HS-5 (cell line): ENCODE measurements at regions not wholly inside any gene's neighbourhood (a gene's known extent, or its start where the extent isn't known, plus 50 kb on each side); places are given as distances from the start of the nearest gene placed in this dataset.

Experiments used
- DNase-seq: peaks from one replicate; pipeline ENCODE4 v3.0.0-alpha.2; 2012; ENCODE audit warnings: low read depth

DNA sequence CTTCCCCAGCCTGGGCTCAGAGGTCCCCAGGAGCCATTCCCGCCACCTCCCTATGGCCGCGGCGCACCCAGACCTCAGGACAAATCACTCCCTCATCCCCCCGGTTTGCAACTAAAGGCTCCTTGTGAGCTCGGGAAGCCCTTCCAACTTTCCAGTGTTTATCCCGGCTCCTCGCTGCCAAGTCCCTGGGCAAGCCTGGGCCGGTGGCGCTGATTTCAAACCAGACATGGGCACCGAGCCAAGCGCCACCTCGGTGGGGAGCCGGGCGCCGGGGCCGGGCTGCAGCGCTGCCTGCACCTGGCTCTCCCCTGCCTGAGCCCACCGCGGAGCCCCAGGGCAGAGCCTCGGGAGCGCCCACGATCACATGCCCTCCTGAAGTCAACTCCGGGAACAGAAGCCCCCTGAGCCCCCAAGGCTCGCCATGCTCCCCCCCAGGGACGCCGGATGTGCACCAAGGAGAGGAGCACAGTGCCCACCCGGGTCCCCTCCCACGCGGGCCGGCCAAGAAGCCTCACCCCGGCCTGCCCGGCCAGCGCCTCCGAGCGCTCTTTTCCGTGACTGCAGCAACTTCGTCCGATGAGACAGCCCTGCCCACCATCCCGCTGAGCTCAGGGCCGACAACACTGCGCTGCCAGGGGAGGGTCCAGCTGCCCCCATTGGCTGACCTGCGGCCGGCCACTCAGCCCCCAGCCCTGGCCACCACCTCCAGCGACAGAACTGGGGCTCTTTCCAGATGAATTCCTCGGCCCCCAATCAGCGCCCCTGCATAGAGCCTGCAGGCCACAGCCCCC is 50.0 kb downstream of the NCOR2 start:
- no peak for DNase-seq

GRCh38 chr12:124516850-124517249 is 50.6 kb downstream of the NCOR2 start:
- no peak for DNase-seq

- no peak for DNase-seq
Measured at GRCh38 chr12:124515981-124516380, 51.4 kb downstream of the NCOR2 start.

DNA sequence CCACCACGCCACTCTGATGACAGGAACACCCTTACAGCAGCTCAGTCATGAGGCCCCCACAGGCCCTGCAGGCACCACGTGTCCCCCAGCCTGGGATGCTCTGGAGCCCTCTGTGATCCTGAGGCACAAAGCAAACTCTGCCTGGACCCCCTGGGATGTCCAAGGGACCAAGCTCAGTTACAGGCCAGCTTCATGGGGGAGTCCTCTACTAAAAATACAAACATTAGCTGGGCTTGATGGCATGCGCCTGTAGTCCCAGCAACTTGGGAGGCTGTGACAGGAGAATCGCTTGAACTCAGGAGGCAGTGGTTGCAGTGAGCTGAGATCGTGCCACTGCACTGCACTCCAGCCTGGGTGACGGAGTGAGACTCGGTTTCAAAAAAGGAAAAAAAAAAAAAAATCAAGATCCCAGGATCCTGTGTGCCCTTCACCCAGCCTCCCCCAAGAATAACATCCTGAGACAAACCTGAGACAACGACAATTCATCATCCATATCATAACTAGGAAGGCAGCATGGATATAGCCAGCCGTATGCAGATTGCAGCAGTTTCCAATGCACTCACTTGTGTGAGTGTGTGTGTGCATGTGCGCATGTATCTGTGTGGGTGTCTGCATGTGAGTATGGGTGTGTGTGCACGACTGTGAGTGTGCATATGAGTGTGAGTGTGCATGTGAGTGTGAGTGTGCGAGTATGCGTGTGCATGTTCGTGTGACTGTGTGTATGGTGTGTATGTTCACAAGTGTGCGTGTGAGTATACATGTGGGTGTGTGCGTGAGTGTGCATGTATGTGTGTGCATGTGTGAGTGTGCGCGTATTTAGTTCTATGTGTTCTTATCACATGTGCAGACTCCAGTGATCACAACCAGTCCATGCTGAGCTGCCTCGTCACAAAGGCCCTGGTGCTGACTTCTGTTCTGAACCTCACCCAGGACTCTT is 52.1 kb downstream of the NCOR2 start:
- DNase-seq: no peak

DNA sequence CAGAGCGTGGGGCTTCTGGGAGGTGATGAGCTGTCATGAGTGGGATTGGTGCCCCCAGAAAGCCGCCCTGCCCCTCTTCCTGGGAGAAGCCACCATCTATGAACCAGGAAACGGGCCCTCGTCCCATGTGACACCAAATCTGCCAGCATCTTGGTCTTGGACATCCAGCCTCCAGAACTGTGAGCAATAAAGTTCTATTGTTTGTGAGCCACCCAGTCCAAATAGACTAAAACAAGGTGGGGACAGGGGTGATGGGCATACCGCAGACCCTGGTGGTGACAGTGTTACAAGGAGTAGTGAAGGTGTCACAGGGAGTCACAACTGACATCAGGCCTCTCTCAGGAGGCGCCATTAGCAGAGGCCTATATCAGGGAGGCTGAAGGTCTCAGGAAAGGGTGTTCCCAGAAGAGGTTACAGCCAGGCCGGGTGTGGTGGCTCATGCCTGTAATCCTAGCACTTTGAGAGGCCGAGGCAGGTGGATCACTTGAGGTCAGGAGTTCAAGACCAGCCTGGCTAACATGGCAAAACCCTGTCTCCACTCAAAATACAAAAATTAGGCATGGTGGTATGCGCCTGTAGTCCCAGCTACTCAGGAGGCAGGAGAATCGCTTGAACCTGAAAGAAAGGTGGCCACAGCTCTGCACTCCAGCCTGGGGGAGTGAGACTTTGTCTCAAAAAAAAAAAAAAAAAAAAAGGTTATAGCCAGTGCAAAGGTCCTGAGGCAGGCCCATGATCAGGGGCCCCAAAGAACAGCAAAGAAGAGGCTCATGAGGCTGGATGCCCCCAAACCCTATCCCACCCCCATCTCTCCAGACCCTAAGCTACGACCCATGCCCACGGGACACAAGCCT is 53.0 kb downstream of the NCOR2 start:
- DNase-seq: no peak

DNA sequence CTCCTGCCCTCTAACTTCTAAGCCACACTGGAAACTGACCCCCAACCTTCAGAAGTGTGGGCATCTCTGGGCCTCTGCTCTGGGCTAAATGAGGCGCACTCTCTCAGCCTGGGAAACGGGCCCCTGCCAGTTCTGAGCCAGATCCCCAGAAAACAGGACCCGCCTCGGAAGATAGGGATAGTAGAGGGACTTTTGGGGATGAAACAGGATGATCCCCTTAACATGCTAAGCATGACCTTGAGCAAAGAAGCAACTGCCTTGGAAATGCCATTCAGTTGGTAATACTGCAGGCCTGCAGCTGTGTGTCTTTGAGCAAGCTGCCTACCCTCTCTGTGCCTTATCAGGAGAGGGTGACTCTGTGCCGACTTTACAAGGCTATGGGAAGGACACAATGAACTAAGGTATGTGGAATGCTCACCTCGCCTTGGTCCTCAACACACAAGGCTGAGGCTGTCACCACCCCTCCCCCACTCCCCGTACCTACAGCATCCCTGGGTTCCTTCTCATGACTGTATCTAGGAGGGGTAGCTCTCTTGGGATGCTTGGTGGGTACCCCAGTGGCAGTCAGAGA is 54.0 kb downstream of the NCOR2 start:
- no peak for DNase-seq

DNA sequence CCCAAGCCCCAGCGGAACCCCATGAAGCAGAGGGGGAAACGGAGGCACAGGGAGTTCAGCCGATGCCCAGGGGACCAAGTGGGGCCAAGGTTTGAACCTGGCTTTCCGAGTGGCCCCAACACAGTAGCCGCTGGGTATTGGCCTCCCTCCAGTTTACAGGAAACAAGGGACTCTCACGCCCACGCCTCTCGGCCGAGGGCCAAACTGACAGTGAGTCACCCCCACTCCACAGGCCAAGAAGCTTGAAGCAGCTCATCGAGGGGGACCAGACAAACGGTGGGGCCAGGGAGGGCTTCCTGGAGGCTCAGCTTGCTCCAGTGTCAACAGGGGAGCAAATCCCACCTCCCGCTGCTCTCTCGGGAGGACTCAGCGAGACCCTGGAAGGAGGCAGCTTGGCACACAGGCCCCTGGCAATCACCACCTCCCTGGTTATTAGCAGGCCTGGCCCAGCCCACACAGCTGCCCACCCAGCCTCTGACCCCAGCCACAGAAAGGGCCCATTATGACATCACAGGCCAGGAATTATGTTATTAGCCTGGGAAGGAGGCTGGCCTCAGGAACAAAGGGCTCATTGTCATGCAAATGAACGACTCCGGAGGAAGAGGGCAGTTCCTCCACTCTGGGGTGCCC is 54.6 kb downstream of the NCOR2 start:
- DNase-seq: peak; percentile 80

- no peak for DNase-seq
Measured at GRCh38 chr12:124511259-124511985, 56.0 kb downstream of the NCOR2 start.

- no peak for DNase-seq
Measured at GRCh38 chr12:124510301-124510970, 57.0 kb downstream of the NCOR2 start.

DNA sequence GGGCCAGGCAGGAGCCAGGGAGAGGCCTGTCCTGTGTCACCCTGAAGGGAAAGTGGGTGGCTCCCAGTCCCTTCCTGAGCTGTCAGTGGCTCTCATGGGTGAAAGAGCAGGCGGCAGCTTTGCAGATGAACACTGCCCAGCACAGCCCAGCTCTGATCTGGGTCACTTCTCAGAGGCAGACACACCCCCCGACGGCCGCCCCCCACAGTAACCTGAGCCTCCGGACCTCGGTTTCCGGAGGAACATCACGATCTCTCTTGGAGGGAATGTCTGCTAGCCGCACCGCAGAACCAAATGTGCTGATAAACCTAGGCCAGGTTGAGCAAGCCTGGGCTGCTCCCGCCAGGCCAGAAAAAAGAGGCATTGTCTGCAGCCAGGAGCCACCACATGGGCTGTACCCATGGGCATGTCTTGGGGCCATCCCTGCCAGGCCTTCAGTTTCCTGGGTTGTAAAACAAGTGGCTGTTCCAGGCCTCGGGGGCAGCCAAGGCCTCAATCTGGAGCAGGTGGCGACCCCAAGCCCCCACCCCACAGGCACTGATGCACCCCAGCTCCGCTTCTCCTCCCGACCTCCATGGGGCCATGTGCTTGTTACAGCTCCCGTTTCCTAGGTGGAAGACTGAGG is 57.6 kb downstream of the NCOR2 start:
- no peak for DNase-seq

GRCh38 chr12:124509300-124509675 is 58.1 kb downstream of the NCOR2 start:
- no peak for DNase-seq

DNA sequence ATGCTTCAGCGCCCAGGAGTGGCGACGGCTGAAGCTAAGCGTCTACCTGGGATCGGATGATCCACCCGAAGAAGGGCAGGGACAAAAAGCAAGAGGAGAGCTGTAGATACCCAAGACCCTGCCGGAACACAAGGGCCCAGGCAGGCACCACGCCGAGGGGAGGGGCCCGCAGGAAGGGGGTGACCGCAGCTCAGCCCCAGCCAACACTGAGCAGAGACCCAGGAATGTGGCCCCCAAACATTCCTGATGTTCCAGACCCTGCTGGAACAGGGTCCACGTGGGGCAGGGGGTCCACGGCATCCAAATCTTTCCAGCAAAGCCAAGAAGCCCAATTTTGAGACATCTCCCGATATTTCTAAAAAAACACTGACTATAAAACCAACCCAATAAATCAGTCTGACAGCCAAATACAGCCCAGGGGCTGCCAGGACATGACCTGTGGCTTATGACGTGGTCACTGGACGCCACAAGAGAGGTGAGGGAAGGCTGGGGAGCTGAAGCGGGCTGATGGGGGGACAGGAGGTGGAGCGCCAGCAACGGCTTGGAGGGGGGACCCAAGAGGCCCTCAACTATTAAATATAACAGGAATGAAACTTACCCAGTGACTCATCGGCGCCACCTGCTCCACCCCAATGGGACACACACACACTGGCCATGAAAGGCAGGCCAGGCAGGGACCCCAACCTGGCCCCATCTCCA is 58.9 kb downstream of the NCOR2 start:
- DNase-seq: no peak

GRCh38 chr12:124507188-124508109 is 60.0 kb downstream of the NCOR2 start:
- DNase-seq: no peak

DNA sequence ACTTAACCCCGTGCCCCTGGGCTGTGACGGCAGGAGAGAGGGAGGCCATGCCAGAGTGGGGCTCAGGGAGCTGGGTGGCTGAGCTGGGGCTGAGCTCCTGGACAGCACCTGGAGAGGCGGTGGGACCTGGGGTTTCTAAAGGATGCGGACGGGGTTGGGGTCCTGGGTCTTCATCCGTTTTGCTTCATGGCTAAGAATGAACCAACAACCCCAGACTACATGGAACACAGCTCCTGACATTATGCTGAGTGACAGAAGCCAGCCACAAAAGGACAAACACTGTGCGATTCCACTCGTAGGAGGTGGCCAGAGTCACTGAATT is 60.6 kb downstream of the NCOR2 start:
- DNase-seq: no peak

DNA sequence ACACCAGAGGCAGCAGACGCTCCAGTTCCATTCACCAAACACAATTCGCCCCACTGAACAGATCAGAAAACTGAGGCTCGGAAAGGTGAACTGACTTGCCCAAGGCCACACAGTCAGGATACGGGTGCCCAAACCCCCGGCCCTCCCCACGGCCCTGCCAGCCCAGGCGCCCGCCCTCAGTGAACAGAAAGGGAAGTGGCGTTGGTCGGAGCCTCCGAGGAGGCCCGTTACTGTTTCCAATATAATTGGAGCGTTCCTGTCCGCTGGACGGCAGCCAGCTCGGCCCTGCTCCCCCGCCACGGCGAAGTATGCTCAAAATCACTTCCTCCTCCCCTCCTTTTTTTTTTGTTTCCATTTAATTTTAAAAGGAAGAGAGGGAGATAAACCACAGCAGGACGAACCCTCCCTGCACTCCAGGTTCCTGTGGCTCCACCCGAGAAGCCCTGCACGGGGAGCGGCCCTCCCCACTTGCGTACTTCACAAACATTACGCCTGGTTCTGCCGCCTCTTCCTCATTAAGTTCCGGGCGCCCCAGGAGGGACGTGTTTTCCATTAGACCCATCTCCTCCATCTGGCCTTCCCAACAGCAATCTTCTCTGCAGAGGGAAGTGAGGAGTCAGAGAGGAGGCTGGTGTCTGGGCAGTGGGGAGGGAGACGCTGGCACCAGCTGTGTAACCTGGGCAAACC is 61.1 kb downstream of the NCOR2 start:
- DNase-seq: no peak

GRCh38 chr12:124505001-124505818 is 62.2 kb downstream of the NCOR2 start:
- DNase-seq: no peak
